Activated CD4-positive, alpha-beta T cell treated with anti-CD3 and anti-CD28 coated beads, Interleukin-2, amount 50 U/mL, for 48 hours (primary cell): ENCODE measurements at regions not wholly inside any gene's neighbourhood (a gene's known extent, or its start where the extent isn't known, plus 50 kb on each side); places are given as distances from the start of the nearest gene placed in this dataset.
"Not testable (repeated sequence)": the region's sequence is repeated elsewhere in the genome, so short reads cannot be mapped to it uniquely, and the experiment has no call there.

ENCODE experiments used
- DNase-seq, 2 experiments: peaks; one replicate each; pipeline ENCODE4 v3.0.0-alpha.2; 2020

- no peak for DNase-seq
Measured at GRCh38 chr1:90823686-90824085, 106.6 kb upstream of the BARHL2 start.

GRCh38 chr1:90821788-90822359 lies 104.8 kb upstream of the BARHL2 start:
- DNase-seq = no peak

DNA sequence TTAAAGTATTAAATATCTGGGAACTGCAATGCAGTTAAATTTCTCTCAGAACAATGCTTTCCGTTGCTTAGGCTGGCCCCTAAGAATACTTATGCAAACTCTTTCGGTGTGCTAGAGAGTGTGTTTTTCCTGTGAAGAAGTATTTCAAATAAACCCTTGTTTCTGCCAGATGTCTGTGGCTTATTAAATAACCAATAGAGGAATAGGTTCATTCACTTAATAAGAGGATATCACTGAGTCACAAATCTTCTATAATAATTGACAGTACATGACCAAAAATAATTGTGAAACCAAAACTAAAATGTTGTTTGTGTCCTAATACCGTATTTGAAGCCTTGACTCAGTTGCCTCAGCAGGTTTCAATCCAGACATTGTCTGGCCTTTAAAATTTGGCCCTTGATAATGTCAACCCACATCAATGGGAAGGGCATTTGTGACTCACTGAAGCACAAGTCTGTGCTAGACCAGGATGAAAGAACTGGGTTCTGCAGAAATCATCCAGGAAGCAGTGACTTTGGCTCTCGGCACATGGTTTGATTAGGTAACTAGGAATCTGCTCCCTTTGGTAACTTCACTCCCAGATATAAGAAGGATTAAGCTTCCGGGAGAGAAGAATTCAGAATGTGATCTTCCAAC lies 104.2 kb upstream of the BARHL2 start:
- DNase-seq = no peak

- DNase-seq = no peak
Measured at GRCh38 chr1:90820745-90821144, 103.6 kb upstream of the BARHL2 start.

DNA sequence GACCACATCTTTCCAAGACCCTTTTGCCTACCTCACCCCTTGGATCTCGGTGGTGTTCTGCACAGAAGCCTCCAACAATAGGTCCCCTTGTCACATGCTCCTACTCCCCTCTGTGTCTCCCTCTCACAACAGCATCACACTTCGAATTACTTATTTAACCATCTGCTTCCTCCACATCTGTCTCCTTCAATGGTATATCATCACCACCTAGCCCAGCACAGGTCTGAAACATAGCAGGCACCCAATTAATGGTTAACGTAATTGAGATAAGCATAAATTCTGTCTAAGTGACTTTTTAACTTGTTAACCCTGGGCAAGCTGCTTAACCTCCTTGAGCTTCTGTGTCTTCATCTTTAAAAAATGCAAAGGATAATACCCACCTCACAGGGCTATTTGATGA lies 100.3 kb upstream of the BARHL2 start:
- no peak for DNase-seq

DNA sequence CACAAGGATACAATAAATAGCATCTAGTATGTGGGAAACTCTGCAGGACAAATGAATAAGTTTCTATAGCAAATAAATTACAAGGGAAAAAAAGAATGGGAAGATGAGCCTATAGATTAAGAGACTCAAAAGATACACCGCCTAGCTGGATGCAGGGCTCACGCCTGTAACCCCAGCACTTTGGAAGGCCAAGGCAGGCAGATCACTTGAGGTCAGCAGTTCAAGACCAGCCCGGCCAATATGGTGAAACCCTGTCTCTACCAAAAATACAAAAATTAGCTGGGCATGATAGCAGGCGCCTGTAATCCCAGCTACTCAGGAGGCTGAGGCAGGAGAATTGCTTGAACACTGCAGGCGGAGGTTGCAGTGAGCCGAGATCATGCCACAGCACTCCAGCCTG lies 95.1 kb upstream of the BARHL2 start:
- not testable (repeated sequence) for DNase-seq

DNA sequence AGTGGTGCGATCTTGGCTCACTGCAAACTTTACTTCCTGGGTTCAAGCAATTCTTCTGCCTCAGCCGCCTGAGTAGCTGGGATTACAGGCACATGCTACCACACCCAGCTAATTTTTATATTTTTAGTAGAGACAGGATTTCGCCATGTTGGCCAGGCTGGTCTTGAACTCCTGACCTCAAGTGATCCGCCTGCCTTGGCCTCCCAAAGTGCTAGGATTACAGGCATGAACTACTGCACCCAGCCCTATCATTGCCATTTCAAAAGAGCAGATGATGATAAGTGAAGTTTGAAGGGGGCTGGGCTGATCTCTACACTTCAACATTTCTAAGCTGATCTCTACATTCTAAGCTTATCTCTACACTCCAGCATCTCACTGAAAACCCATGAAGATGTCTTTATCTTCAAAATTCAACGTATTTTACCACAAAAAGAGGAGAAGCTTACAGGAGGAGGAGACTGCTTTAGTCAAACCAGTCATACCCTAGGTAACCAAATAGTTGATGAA lies 94.4 kb upstream of the BARHL2 start:
- DNase-seq = not testable (repeated sequence)

DNA sequence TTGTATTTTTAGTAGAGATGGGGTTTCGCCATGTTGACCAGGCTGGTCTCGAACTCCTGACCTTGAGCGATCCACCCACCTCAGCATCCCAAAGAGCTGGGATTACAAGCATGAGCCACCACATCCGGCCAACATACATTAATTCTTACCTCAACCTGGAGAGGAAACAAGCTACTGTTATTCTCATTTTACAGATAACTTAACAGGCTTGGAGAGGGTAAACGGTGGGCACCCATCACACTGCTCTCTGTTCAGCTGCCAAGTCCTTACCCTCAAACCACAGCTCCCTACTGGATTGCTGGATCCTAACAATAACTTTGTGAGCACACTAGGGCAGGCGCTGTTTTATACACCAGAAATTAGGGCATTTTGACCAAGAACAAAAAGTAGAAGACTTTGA lies 93.6 kb upstream of the BARHL2 start:
- DNase-seq = no peak

DNA sequence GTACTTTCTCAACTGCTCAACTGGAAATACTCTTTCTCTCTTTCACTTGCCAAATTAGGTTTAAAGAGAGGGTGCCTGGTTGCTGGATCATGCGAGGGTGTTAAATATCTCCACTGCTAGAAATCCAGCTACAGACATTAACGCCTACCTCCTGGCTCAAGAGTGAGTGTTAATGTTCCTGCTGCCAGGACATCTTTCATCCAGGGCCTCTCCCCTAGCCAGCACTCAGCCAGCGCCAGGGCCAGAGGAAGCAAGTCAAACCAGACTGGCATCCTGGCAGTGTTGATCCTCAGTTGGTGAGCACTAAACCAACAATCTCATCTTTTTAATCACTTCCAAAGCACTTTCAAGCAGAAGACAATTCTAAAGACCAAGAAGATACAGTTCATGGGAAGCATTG lies 92.9 kb upstream of the BARHL2 start:
- DNase-seq = no peak

DNA sequence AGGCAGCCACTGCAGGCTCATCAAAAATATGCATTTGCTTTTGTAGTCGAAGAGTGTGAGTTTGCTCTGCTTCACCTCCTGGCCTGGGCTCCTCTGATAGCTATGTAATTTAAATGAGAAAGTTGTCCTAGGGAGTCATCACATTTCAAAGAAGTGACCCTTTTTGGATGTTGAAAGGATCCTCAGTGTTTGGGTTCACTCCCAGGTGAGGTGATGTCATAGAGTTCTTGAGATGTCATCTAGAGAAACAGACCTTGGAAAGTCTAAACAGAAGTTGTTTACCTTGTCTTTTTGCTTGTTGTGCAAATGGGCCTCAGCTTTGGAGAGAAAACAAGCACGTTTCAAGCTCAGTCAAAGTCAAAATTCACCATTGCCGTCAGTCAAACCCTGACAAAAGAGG lies 92.0 kb upstream of the BARHL2 start:
- no peak for DNase-seq

DNA sequence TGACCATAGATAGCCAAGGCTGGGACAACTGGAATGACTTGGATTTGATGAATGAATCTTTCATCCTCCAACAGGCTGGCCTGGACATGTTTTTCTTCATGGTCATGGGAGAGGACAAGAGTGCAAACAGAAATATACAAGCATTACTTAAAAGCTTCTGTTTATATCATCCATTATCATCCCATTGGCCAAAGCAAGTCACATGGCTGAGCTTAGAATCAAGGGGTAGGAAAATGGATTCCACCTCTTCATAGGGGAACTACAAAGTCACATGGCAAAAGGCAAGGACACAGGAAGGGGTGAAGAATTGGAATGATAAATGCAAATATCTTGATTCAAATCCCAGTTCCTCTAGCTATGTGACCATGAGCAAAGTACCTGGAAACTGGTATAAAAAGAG lies 90.2 kb upstream of the BARHL2 start:
- DNase-seq = no peak

GRCh38 chr1:90802622-90803021 lies 85.5 kb upstream of the BARHL2 start:
- DNase-seq = no peak

GRCh38 chr1:90800012-90800717 lies 83.1 kb upstream of the BARHL2 start:
- DNase-seq = no peak

- no peak for DNase-seq
Measured at GRCh38 chr1:90799326-90799725, 82.2 kb upstream of the BARHL2 start.

GRCh38 chr1:90798883-90799282 lies 81.8 kb upstream of the BARHL2 start:
- DNase-seq = no peak

- no peak for DNase-seq
Measured at GRCh38 chr1:90798344-90798743, 81.2 kb upstream of the BARHL2 start.

DNA sequence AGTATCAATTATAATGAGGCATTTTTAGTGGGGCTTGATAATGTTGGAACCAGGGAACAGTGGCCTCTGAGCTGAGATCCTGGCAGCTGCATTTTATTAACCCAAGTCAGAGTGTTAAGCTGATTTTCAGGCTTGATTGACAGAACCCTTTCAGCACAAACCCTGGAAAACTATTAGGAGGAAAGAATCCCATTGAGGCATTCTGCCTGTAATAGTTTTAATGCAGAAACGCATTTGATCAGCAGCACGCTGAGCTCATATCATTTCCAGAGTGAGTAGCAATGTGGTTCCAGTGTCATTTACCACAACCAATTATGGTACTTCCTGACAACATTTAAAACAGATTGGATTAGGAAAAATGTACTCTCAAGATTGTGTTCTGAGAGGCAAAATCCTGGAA lies 78.3 kb upstream of the BARHL2 start:
- DNase-seq = no peak

DNA sequence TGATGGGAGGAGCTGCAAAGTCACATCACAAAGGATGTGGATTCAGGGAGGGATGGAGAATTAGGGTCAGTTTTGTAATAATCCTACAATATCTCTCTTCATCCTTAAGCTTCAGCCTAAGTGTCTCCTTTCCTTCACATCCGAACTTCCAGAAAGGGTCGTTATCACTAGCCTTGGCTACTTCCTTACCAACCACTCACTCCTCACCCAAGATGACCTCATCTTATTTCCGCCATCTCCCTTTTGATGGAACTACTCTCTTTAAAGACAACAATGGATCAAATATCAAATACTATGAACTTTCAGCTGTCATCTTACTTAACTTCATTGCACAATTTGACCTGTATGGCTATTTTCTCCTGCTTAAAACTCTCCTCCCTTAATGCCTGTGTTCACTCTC lies 69.6 kb upstream of the BARHL2 start:
- no peak for DNase-seq

GRCh38 chr1:90784186-90784847 lies 67.2 kb upstream of the BARHL2 start:
- no peak for DNase-seq

DNA sequence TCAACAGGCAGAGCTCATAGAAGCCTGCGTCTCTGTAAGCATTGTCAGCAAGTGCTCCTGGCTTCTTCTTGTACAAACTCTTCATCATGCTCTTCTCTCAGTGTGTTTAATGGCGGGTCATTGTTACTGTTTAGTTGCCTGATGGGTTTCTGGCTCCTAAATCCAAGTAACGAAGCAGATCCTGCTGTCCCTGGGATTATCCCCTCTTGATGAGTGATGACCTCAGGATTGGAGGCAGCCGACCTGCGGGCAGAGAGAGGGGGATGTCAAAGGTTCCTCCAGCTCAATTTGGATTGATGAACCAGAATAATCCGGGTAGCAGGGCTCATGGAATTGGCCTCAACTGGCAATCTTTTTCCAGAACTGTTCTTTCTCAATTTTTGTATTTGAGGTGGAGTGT lies 66.1 kb upstream of the BARHL2 start:
- DNase-seq = no peak

- DNase-seq = no peak
Measured at GRCh38 chr1:90782046-90782445, 64.9 kb upstream of the BARHL2 start.

GRCh38 chr1:90781534-90781933 lies 64.4 kb upstream of the BARHL2 start:
- no peak for DNase-seq

DNA sequence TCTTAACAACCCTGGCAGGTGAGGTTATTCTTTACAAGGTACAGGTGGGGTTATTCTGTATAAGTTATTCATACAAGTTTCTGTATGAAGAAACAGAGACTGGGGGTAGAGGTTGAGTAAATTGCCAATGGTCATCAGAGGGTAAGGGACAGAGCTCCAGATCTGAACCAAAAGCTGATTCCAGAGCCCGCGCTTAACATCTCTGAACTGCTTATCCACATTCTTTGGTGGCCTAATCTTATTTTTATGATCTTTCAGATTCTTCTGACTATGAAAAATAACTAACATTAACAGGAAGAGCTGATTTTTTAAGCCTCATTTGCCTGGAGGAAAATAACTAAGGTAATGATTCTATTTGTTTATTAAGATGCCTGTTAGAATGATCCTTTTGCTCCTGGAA lies 63.9 kb upstream of the BARHL2 start:
- DNase-seq = no peak

DNA sequence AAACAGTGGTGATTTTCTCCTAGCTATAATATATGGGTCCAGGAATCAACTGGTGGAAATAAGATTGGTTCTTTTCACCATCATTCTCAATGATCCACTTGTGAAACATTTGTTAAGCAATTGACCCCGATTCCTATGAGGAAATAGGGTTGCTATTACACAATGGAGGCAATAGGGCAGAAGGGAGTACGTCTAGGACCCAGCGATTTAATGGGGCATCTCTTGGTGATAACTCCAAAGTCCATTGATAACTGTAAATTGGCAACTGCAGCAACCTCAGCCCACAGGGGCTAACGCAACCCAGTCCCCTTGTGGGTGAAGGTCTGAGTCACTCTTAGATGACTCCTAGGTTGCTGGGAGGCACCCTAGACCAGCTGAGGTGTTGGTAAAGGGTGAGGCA lies 62.5 kb upstream of the BARHL2 start:
- no peak for DNase-seq
